RWPE2 (cell line): ENCODE measurements at regions not wholly inside any gene's neighbourhood (a gene's known extent, or its start where the extent isn't known, plus 50 kb on each side); places are given as distances from the start of the nearest gene placed in this dataset.

Experiments
- ATAC-seq: fragments of 200-7000 bp; cut with Tn5 transposase; 3 replicates; pipeline ENCODE4 v1.9.1; 2021; ENCODE audit warnings: low read depth
- DNase-seq: peaks from one replicate; pipeline ENCODE4 v3.0.0-alpha.2; 2020; ENCODE audit warnings: low spot score
- H3K27ac ChIP-seq: fragments of 450-650 bp; 2 replicates; pipeline ENCODE4 v1.5.1; 2017; ENCODE audit warnings: mild to moderate bottlenecking; ENCODE audit not compliant: poor library complexity, severe bottlenecking
- H3K27me3 ChIP-seq: fragments of 250-450 bp; sonication (Bioruptor Pico); 2 replicates; pipeline ENCODE4 v1.5.1; 2021; ENCODE audit warnings: mild to moderate bottlenecking, moderate library complexity; ENCODE audit not compliant: insufficient read depth, poor library complexity, severe bottlenecking
- H3K36me3 ChIP-seq: fragments of 250-450 bp; sonication (Bioruptor Pico); 2 replicates; pipeline ENCODE4 v1.5.1; 2020; ENCODE audit warnings: low read depth, mild to moderate bottlenecking, moderate library complexity
- H3K4me1 ChIP-seq: fragments of 250-450 bp; sonication (Bioruptor Pico); 2 replicates; pipeline ENCODE4 v1.5.1; 2021; ENCODE audit warnings: mild to moderate bottlenecking, moderate library complexity; ENCODE audit not compliant: insufficient read depth, poor library complexity, severe bottlenecking
- H3K4me3 ChIP-seq: fragments of 250-450 bp; sonication (Bioruptor Pico); 2 replicates; pipeline ENCODE4 v1.5.1; 2021; ENCODE audit warnings: mild to moderate bottlenecking, moderate library complexity; ENCODE audit not compliant: severe bottlenecking
- H3K9me3 ChIP-seq: fragments of 250-450 bp; sonication (Bioruptor Pico); 2 replicates; pipeline ENCODE4 v1.5.1; 2021; ENCODE audit warnings: mild to moderate bottlenecking, moderate library complexity; ENCODE audit not compliant: severe bottlenecking
- CTCF ChIP-seq: fragments of 450-650 bp; IDR thresholded peaks from one replicate; pipeline ENCODE4 v1.5.1; 2017; ENCODE audit warnings: mild to moderate bottlenecking, moderate library complexity; ENCODE audit not compliant: poor library complexity, severe bottlenecking

- no peak for TF ChIP-seq CTCF
- Histone ChIP-seq H3K4me3 (no peak overlapping the region), H3K27ac (peak overlapping the region; percentile 100), H3K4me1 (peaks cover 84% of the 10 kb centered on the region), H3K9me3 (no peaks in the 10 kb centered on the region), H3K27me3 (no peaks in the 10 kb centered on the region), H3K36me3 (peaks cover 93% of the 10 kb centered on the region)
- no peak for DNase-seq
- no peak for ATAC-seq
These were observed 154.5 kb upstream of the KLF14 start for GRCh38 chr7:130888468-130888867.

GRCh38 chr7:130890176-130891020 is 156.4 kb upstream of the KLF14 start:
- Histone ChIP-seq H3K27me3 (no peaks in the 10 kb centered on the region), H3K4me3 (no peak overlapping the region), H3K27ac (peak overlapping the region; percentile 100), H3K9me3 (no peaks in the 10 kb centered on the region), H3K4me1 (peaks cover 94% of the 10 kb centered on the region), H3K36me3 (peaks cover 93% of the 10 kb centered on the region)
- ATAC-seq (no peak), DNase-seq (no peak)
- TF ChIP-seq CTCF: no peak

- H3K36me3 ChIP-seq: peaks cover 93% of the 10 kb centered on the region
- no peaks in the 10 kb centered on the region for H3K27me3 ChIP-seq
- H3K4me1 ChIP-seq: peaks cover 93% of the 10 kb centered on the region
- no peak overlapping the region for H3K4me3 ChIP-seq
- no peak for TF ChIP-seq CTCF
- ATAC-seq (peak; percentile 43), DNase-seq (peak; percentile 78)
- no peaks in the 10 kb centered on the region for H3K9me3 ChIP-seq
- peak overlapping the region; percentile 100 for H3K27ac ChIP-seq
These were observed 157.5 kb upstream of the KLF14 start for GRCh38 chr7:130891254-130892094.

GRCh38 chr7:130893441-130893894 is 159.5 kb upstream of the KLF14 start:
- TF ChIP-seq CTCF: no peak
- Histone ChIP-seq H3K27ac (peak overlapping the region; percentile 100), H3K9me3 (no peaks in the 10 kb centered on the region), H3K27me3 (no peaks in the 10 kb centered on the region), H3K4me3 (no peak overlapping the region), H3K4me1 (peaks cover 91% of the 10 kb centered on the region), H3K36me3 (peaks cover 95% of the 10 kb centered on the region)
- no peak for DNase-seq
- ATAC-seq: no peak
